HG03342 (cell line): ENCODE measurements at regions not wholly inside any gene's neighbourhood (a gene's known extent, or its start where the extent isn't known, plus 50 kb on each side); places are given as distances from the start of the nearest gene placed in this dataset.
"Not testable (repeated sequence)": the region's sequence is repeated elsewhere in the genome, so short reads cannot be mapped to it uniquely, and the experiment has no call there.

Experiments used
- ATAC-seq: cut with Tn5 transposase; IDR thresholded peaks from one replicate; pipeline ENCODE4 v1.9.1; 2021; ENCODE audit warnings: mild to moderate bottlenecking, moderate library complexity; ENCODE audit not compliant: unreplicated experiment

DNA sequence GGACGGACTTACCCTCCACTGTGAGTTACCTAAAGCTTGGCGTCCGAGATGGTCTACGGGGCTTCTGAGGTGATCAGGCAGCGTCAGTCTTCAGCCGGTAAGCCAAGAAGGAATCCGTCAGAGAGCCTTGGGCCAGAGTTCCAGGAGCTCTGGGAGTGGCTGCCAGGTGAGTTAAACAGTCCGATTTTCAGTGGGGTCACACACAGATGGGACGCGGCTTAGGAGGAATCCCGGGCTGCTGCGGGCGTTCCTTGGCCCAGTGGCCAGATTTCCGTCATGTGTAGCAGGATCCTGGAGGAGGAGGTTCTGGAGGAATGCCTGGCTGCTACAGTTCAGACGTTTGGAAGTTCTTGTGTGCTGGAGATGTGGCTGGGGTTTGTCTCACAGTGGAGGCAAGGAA, 700.7 kb upstream of the NEGR1 start:
- ATAC-seq, result not testable (repeated sequence)

DNA sequence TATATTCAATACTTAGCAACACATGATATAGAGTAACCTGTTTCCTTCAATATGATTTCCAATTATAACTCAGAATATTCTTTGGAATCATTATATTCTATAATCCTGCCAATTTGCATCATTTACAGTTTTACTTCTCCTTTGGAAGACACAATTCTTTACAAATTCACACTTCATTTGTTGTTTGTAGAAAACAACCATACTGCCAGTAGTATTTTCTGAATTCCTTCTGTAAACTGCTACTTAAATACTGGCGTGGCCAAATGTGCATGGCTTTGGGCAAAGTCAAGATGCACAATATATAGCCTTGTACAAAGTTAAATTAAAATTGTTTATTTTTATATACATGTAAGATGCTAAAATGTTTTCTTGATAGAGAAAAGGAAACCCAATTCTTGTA, 687.1 kb upstream of the NEGR1 start:
- no peak for ATAC-seq

DNA sequence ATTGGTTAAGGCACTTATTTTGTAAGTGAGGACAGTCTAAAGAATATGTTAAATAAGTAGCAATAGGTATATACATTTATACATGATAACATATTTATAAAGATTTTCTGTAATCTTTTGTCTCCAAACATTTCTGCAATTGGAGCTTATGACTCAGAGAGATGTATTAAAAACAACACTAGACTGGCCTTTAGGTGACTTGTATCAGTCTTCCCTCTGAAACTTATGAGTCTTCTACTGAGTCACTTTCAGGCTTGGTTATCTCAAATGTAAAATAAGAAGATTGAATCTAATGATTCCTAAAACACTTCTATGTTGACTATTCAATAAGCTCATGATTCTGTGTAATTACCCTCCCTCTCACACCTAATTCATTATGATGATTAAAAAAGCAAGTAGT, 672.6 kb upstream of the NEGR1 start:
- ATAC-seq, result no peak

DNA sequence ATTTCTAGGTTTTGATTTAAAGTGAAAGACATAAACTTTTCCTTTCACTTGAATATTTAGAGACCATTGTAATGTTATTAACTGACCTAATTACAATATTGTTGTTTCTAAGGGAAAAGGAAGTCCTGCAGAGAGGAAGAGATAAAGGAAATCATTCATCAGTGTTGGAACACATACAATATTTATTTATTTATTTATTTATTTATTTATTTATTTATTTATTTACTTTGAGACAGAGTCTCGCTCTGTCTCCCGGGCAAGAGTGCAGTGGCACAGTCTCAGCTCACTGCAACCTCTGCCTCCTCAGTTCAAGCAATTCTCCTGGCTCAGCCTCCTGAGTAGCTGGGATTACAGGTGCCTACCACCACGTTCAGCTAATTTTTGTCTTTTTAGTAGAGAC, 668.6 kb upstream of the NEGR1 start:
- not testable (repeated sequence) for ATAC-seq

DNA sequence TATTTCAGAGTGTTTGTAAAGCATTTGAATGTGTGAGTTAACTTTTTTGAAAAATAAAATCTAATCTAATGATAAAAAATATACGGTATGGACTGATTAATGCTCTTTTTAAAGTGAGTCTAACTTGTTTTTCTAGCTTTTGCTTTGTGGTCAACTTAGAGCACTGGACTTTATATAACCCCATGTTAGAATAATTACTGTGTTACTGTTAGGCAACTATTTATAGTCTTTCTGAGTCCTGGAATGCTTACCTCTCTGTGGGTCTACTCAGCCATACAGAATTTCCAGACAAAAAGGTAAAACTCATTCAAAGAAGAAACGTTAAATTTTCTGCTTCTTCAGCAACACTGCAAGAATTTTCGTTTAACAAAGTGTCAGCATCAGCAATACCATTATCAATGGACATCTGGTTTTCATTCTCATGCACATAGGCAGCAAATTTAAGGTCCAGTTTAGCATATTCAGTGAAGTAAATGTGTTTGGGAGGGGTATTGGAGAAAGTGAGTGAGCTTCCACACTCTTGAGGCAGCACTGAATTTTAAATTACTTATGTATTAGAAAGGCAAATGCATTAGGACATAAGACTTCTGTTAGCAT, 664.7 kb upstream of the NEGR1 start:
- no peak for ATAC-seq

DNA sequence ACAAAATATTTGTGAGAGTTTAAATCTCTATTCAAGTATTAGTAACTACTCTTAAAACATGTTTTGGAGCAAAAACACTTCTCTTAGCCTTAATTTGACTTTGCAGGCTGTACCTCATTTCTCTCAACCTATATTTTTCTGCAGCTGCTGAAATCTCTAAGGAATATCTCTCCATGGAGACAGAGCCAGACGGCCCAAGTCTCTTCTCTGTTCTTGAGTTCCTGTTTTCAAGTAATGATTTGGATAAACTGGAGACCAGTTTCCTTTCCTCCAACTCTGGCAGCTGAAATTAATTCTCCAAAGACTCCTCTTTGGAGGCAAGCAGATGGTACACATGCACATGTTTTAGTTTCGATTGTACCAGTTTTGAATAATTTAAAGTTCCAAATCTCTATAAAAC, 659.7 kb upstream of the NEGR1 start:
- ATAC-seq, result no peak

DNA sequence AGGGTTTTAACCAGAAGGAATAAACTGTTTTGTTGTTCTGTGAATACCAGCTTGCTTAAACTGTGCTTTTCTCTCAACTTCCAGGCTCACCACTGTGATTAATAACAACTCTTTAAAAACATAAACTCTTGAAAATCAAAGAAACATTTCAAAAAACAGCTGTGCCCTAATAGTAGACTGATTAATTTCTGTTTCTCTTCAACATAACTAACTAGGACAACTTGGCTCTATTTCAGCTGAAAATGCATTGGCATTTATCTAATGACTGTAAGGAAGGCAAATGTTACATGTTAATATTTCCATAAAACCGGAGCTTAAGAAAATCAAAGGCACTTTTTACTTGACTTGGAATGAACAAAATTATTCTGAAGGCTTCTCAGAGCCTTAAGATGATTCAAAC, 656.1 kb upstream of the NEGR1 start:
- ATAC-seq, result no peak

DNA sequence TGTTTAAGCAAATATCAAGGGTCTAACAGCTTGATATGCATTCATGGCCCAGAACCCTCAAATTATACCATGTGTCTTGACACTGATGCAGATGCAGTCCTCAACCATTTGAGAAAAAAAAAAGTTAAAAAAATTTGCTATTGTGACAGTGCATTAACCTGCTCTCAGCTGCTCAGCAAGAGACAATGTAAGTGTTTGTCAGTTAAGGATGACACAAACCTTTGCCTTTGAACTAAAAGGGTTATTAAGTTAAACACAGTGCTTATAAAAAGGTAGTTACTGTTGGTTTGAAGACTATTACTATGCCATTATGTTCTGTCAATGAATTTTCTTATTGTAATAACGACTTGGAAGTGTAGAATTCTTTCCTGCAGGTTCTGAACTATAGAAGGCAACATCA, 655.6 kb upstream of the NEGR1 start:
- no peak for ATAC-seq

DNA sequence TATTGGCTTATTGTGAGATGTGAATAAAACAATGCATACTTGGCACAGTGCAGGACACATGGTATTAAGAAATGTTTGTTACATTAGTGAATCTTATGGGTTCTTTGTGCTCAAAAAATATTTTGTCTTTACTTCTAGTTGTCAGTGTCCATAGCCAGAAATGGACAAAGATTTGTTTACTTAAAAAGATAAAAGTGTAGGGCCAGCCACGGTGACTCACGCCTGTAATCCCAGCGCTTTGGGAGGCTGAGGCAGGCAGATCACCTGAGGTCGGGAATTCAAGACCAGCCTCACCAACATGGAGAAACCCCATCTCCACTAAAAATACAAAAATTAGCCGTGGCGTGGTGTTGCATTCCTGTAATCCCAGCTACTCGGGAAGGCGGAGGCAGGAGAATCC, 654.6 kb upstream of the NEGR1 start:
- ATAC-seq, result no peak

DNA sequence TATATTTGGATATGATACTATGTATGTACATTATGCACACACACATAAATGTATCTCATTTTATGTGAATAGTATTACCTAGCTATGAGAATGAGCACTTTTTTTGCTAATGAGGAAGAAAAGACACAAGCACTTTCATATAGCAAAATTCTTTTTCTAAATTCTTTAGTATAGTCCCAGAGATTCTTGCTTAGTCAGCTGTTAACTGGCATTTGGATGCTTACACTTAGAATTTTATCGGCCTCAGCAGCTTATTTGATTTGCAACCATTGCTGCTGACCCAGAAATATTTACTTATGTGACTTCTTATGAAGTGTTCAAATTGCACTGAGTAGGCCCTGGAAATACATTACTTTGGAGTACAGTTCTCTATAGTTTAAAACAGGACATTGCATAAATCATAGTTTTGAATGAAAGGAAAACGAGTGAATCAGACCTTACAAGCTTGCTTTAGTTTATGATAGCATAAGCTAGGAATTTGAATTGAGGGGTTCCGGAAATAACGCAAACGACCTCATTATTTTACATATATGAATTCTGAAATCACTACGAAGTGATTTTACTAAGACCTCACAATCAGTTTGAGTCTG, 653.9 kb upstream of the NEGR1 start:
- no peak for ATAC-seq

DNA sequence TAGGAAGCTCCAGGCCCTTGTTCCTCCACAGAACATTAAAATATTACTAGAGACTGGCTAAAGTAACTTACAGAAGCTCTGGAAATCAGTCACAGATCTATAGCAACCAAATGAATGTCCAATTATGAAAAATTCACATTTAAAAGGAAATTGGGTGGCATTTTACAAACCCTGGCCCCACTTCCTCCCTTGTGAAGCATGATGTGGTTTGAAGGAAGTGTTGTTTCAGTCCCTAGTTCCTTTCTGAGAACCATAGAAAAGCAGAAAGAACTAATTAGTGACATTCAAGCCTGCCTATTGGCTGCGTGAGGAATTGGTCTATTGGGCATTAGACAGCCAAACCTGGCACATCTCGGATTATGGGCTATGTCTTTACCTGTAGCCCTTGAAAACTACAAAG, 649.7 kb upstream of the NEGR1 start:
- no peak for ATAC-seq

DNA sequence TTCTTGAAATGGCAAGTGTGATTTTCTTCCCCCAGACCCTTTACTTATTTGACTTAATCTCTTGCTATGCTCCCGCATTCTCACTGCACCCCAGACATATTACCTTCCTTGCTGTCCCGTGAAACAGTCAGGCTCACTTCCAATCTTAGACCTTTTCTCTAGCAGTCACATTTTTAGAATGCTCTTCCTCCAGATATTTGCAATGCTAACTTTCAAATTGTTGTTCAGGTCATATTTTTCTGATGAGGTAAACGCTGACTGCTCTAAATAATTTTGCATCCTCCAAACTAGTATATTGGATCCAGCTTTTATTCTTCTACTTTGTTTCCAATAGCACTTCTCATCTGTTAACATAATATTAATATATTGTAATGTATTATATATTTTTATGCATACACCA, 648.2 kb upstream of the NEGR1 start:
- no peak for ATAC-seq

DNA sequence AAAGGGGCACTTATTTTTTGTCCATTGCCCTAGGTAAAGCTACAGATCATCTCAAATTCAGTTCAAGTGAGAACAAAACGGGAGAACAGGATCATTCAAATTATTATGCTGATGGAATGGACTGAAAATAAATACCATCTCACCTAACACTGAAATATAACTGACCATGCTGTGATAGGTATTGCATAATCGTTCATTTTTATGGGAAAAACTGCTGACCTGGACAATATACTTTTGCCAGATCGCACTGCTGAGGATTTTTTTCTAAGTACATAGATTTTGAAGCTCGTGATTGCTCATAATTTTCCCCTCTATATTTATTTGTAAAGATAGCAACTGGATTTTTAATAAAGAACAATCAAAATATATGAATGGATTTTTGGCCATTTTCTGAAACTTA, 636.6 kb upstream of the NEGR1 start:
- ATAC-seq, result no peak

DNA sequence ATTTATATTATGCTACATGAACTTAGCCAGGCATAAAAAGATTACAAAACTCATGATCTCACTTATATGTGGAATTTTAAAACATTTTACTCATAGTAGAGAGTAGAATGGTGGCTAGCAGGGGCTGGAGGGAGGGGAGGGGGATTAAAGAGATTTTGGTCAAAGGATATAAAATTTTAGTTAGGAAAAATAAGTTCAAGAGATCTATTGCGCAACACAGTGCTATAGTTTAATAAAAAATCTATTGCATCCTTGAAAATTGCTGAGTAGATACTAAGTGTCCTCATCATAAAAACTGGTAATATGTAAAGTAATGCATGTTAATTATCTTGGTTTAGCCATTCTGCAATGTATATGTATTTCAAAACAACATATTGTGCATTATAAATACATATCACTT, 635.6 kb upstream of the NEGR1 start:
- no peak for ATAC-seq

DNA sequence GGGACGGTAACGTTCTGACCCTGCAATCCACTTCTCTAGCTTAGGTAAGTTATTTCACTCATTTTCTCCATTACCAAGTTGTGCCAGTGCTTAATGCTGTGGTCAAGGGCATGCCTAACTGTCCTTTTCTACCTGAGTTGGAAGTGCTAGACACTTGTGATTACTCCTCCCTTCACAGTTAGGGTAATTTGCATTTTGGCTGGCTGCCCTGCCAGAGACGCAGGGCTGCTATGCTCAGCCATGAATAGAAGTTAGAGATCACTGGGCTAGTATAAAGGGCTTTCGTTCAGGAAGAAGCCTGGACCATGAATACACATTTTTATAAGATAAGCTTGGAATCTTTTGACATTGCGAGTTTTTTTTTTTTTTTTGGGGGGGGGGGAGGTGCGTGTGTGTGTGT, 633.2 kb upstream of the NEGR1 start:
- no peak for ATAC-seq

DNA sequence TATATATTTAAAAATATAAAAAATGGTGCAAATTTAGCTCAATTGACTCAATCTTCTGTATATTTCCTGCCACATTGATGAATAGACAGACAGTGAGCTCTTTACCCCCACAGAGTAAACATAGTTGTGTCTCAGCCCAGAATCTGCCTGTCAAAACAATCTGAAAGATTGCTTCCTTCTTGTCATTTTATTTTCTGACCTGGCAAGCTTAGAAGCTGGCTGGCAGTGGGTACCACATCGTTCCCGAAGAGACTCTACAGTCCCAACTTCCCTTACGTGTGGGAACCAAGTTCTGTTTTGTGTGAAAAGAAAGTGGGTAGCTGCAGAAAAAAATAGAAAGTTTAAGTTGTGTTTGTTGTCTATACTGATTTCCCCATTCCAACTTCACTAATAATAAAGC, 629.3 kb upstream of the NEGR1 start:
- no peak for ATAC-seq

DNA sequence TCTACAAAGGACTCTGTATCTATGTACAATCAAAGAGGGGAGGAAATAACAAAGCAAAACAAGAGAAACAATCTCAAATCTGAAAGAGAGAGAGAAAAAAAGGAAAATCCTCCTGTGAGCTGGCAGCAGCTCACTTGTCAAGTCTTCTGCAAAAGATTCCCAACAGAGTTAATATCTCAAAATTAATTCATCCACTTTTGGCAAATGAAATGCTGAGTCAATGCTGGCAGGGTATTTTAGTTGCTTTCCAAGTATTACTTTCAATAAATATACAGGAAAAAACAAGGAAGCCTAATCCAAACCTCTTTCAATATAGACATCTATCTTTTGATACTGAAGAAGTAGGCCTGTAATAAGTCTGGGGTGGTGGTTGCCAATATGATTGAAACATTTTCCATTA, 613.9 kb upstream of the NEGR1 start:
- ATAC-seq, result no peak

DNA sequence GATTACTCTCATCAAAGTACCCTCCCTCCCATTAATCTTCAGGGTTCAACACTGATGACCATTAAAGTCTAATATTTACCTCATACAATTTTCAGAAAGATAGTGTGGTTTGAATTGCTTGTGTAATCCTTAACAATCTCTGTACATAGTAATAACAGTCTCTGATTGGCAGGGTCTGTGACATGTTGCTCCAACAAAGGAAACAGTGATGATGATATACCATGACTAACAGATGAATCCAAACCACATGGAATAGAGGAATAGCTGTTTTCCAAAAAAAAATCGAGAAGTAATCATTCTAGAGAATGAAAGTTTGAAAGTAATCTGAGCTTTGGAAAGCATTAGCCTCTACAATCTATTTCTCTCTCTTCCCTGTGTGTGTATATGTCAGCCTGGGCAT, 610.1 kb upstream of the NEGR1 start:
- ATAC-seq, result no peak

DNA sequence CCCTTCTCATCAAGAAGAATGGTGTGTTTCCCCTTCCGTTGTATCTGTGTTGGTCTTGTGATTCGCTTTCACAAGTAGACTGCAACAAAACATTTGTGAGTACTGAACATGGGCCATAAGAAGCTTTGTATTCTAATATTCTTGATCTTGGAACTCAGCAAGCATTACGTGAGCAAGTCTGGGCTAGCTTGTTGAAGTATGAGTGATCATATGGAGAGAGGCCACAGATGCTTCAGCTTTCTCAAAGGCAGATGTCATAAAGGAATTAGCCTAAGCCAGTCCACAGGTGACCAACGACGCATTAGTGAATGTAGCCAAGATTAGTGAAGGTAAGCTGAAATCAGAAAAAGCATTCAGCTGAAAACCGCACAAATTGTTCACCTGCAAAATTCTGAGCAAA, 609.6 kb upstream of the NEGR1 start:
- no peak for ATAC-seq

DNA sequence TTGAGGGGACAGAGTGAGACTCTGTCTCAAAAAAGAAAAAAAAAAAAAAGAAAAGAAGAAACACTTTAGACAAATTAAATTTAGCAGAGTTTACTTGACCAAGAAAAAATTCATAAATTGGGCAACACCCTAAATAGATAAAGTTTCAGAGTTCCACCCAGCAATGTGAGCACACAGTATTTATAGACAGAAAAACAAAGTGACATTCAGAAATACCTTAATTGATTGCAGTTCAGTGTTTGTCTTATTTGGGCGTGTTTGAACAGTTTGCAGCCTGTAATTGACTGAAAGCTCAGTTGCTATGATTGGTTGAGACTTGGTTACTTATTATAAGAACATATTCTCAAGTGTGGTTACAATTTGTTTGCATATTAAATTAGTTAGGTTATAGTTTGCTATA, 603.5 kb upstream of the NEGR1 start:
- no peak for ATAC-seq

DNA sequence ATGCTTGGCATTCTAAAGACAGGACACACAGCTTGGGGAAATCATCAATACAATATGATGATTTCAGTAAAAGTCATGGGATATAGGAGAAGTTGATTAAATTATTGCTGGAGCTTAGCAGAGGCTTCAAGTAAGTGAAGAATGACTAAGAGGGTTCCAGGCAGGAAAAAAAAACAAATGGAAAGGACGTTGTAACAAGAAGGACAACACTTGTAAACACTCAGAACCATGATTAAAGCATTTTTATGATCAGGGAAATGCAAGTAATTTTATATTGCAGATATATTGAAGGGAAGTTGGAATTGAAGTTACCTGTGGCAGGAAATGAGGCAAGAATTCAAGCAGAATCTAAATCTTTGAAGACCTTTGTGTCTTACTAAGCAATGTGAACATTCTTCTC, 602.7 kb upstream of the NEGR1 start:
- ATAC-seq, result no peak

DNA sequence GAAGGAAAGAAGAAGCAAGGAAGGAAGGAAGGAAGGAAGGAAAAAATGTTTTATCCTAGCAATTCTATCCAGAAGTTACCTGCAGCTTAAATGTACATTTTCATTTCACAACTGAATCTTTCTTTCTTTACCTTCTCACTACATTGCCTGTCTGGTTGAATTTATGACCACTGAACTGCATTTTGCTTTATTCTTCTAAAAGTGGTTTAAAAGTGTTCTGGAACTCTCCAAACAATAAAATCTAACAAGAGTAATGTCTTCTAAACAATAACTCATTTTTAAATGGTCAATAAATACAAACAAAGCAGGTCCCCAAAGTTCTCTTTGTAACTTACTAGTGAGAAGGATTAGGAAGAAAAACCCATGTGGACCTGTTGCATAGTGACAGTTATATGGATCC, 587.5 kb upstream of the NEGR1 start:
- no peak for ATAC-seq

DNA sequence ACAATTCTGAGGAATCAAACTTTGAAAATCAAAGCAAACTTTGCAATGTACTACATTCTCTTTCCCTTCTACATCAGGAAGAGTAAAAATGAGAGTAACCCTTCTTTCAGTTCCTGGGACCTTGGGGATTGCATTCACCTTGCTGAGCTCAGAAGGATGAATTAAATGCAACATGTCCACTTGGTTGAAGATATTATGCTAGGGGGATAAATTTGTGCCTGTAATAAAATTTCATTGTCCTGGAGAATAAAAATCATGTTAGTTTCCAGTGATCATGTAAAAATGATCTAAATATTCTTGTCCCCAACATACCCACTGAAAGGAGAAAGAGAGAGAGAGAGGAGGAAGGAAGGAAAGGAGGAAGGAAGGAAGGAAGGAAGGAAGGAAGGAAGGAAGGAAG, 587.1 kb upstream of the NEGR1 start:
- ATAC-seq, result no peak
